ENCODE measurements at regions not wholly inside any gene's neighbourhood (a gene's known extent, or its start where the extent isn't known, plus 50 kb on each side); places are given as distances from the start of the nearest gene placed in this dataset.

- Histone ChIP-seq H3K27me3 (ENCODE audit: control insufficient read depth, insufficient read depth, low read length) (no peaks in the 10 kb centered on the region), H3K9ac (ENCODE audit: low read length) (no peak overlapping the region), H3K36me3 (ENCODE audit: control insufficient read depth, low read depth, low read length) (no peaks in the 10 kb centered on the region), H3K4me1 (ENCODE audit: control insufficient read depth, low read depth, low read length) (no peaks in the 10 kb centered on the region), H3K27ac (ENCODE audit: low read length) (no peak overlapping the region), H3K4me3 (ENCODE audit: low read length) (no peak overlapping the region), H3K9me3 (ENCODE audit: control insufficient read depth, low read depth, low read length) (no peaks in the 10 kb centered on the region)
These were observed 157.4 kb downstream of the OGFRL1 start for GRCh38 chr6:71446057-71446456.

- Histone ChIP-seq H3K4me1 (ENCODE audit: control insufficient read depth, low read depth, low read length) (no peaks in the 10 kb centered on the region), H3K36me3 (ENCODE audit: control insufficient read depth, low read depth, low read length) (no peaks in the 10 kb centered on the region), H3K4me3 (ENCODE audit: low read length) (no peak overlapping the region)
These were observed 157.9 kb downstream of the OGFRL1 start for GRCh38 chr6:71446470-71446869.

GRCh38 chr6:71452697-71453370, 164.2 kb downstream of the OGFRL1 start:
- Histone ChIP-seq H3K4me1 (ENCODE audit: control insufficient read depth, low read depth, low read length) (no peaks in the 10 kb centered on the region), H3K27ac (ENCODE audit: low read length) (no peak overlapping the region), H3K27me3 (ENCODE audit: control insufficient read depth, insufficient read depth, low read length) (no peaks in the 10 kb centered on the region), H3K9me3 (ENCODE audit: control insufficient read depth, low read depth, low read length) (no peaks in the 10 kb centered on the region), H3K4me3 (ENCODE audit: low read length) (no peak overlapping the region), H3K9ac (ENCODE audit: low read length) (no peak overlapping the region), H3K36me3 (ENCODE audit: control insufficient read depth, low read depth, low read length) (no peaks in the 10 kb centered on the region)

More at GRCh38 chr6:71446470-71446869, 157.9 kb downstream of the OGFRL1 start:
- H3K9ac ChIP-seq (ENCODE audit: low read length) = no peak overlapping the region
- no peaks in the 10 kb centered on the region for H3K27me3 ChIP-seq (ENCODE audit: control insufficient read depth, insufficient read depth, low read length)
- H3K9me3 ChIP-seq (ENCODE audit: control insufficient read depth, low read depth, low read length) = no peaks in the 10 kb centered on the region
- H3K27ac ChIP-seq (ENCODE audit: low read length) = no peak overlapping the region

GRCh38 chr6:71453371-71453706, 164.7 kb downstream of the OGFRL1 start:
- Histone ChIP-seq H3K36me3 (ENCODE audit: control insufficient read depth, low read depth, low read length) (no peaks in the 10 kb centered on the region), H3K27ac (ENCODE audit: low read length) (no peak overlapping the region), H3K4me1 (ENCODE audit: control insufficient read depth, low read depth, low read length) (no peaks in the 10 kb centered on the region), H3K4me3 (ENCODE audit: low read length) (no peak overlapping the region), H3K9ac (ENCODE audit: low read length) (no peak overlapping the region), H3K27me3 (ENCODE audit: control insufficient read depth, insufficient read depth, low read length) (no peaks in the 10 kb centered on the region), H3K9me3 (ENCODE audit: control insufficient read depth, low read depth, low read length) (no peaks in the 10 kb centered on the region)

GRCh38 chr6:71454056-71454455, 165.4 kb downstream of the OGFRL1 start:
- Histone ChIP-seq H3K9ac (ENCODE audit: low read length) (no peak overlapping the region), H3K4me3 (ENCODE audit: low read length) (no peak overlapping the region), H3K4me1 (ENCODE audit: control insufficient read depth, low read depth, low read length) (no peaks in the 10 kb centered on the region), H3K27ac (ENCODE audit: low read length) (no peak overlapping the region), H3K9me3 (ENCODE audit: control insufficient read depth, low read depth, low read length) (no peaks in the 10 kb centered on the region), H3K36me3 (ENCODE audit: control insufficient read depth, low read depth, low read length) (no peaks in the 10 kb centered on the region), H3K27me3 (ENCODE audit: control insufficient read depth, insufficient read depth, low read length) (no peaks in the 10 kb centered on the region)

- H3K4me3 ChIP-seq (ENCODE audit: low read length) = no peak overlapping the region
- H3K4me1 ChIP-seq (ENCODE audit: control insufficient read depth, low read depth, low read length) = no peaks in the 10 kb centered on the region
- H3K9me3 ChIP-seq (ENCODE audit: control insufficient read depth, low read depth, low read length) = no peaks in the 10 kb centered on the region
- H3K36me3 ChIP-seq (ENCODE audit: control insufficient read depth, low read depth, low read length) = no peaks in the 10 kb centered on the region
- no peak overlapping the region for H3K27ac ChIP-seq (ENCODE audit: low read length)
- no peak overlapping the region for H3K9ac ChIP-seq (ENCODE audit: low read length)
- H3K27me3 ChIP-seq (ENCODE audit: control insufficient read depth, insufficient read depth, low read length) = no peaks in the 10 kb centered on the region
These were observed 169.3 kb downstream of the OGFRL1 start for GRCh38 chr6:71457929-71458328.

GRCh38 chr6:71459162-71459561, 170.6 kb downstream of the OGFRL1 start:
- no peak overlapping the region for H3K27ac ChIP-seq (ENCODE audit: low read length)
- H3K4me3 ChIP-seq (ENCODE audit: low read length) = no peak overlapping the region
- no peak overlapping the region for H3K9ac ChIP-seq (ENCODE audit: low read length)
- no peaks in the 10 kb centered on the region for H3K27me3 ChIP-seq (ENCODE audit: control insufficient read depth, insufficient read depth, low read length)
- H3K36me3 ChIP-seq (ENCODE audit: control insufficient read depth, low read depth, low read length) = no peaks in the 10 kb centered on the region
- no peaks in the 10 kb centered on the region for H3K4me1 ChIP-seq (ENCODE audit: control insufficient read depth, low read depth, low read length)
- H3K9me3 ChIP-seq (ENCODE audit: control insufficient read depth, low read depth, low read length) = no peaks in the 10 kb centered on the region

GRCh38 chr6:71460933-71461332, 172.3 kb downstream of the OGFRL1 start:
- no peaks in the 10 kb centered on the region for H3K4me1 ChIP-seq (ENCODE audit: control insufficient read depth, low read depth, low read length)
- no peak overlapping the region for H3K9ac ChIP-seq (ENCODE audit: low read length)
- no peaks in the 10 kb centered on the region for H3K27me3 ChIP-seq (ENCODE audit: control insufficient read depth, insufficient read depth, low read length)
- no peak overlapping the region for H3K4me3 ChIP-seq (ENCODE audit: low read length)
- peaks cover 6% of the 10 kb centered on the region for H3K9me3 ChIP-seq (ENCODE audit: control insufficient read depth, low read depth, low read length)
- H3K36me3 ChIP-seq (ENCODE audit: control insufficient read depth, low read depth, low read length) = no peaks in the 10 kb centered on the region
- no peak overlapping the region for H3K27ac ChIP-seq (ENCODE audit: low read length)

- no peak overlapping the region for H3K27ac ChIP-seq (ENCODE audit: low read length)
- no peaks in the 10 kb centered on the region for H3K36me3 ChIP-seq (ENCODE audit: control insufficient read depth, low read depth, low read length)
- no peak overlapping the region for H3K4me3 ChIP-seq (ENCODE audit: low read length)
- no peaks in the 10 kb centered on the region for H3K27me3 ChIP-seq (ENCODE audit: control insufficient read depth, insufficient read depth, low read length)
- H3K4me1 ChIP-seq (ENCODE audit: control insufficient read depth, low read depth, low read length) = no peaks in the 10 kb centered on the region
- no peak overlapping the region for H3K9ac ChIP-seq (ENCODE audit: low read length)
- peaks cover 9% of the 10 kb centered on the region for H3K9me3 ChIP-seq (ENCODE audit: control insufficient read depth, low read depth, low read length)
These were observed 174.4 kb downstream of the OGFRL1 start for GRCh38 chr6:71463061-71463460.

GRCh38 chr6:71465096-71465495, 176.5 kb downstream of the OGFRL1 start:
- H3K9me3 ChIP-seq (ENCODE audit: control insufficient read depth, low read depth, low read length) = peaks cover 9% of the 10 kb centered on the region
- no peak overlapping the region for H3K4me3 ChIP-seq (ENCODE audit: low read length)
- no peak overlapping the region for H3K27ac ChIP-seq (ENCODE audit: low read length)
- no peaks in the 10 kb centered on the region for H3K4me1 ChIP-seq (ENCODE audit: control insufficient read depth, low read depth, low read length)
- no peaks in the 10 kb centered on the region for H3K36me3 ChIP-seq (ENCODE audit: control insufficient read depth, low read depth, low read length)
- H3K27me3 ChIP-seq (ENCODE audit: control insufficient read depth, insufficient read depth, low read length) = no peaks in the 10 kb centered on the region
- H3K9ac ChIP-seq (ENCODE audit: low read length) = no peak overlapping the region

GRCh38 chr6:71466362-71466761, 177.8 kb downstream of the OGFRL1 start:
- Histone ChIP-seq H3K27ac (ENCODE audit: low read length) (no peak overlapping the region), H3K9me3 (ENCODE audit: control insufficient read depth, low read depth, low read length) (peaks cover 9% of the 10 kb centered on the region), H3K9ac (ENCODE audit: low read length) (no peak overlapping the region), H3K4me1 (ENCODE audit: control insufficient read depth, low read depth, low read length) (no peaks in the 10 kb centered on the region), H3K4me3 (ENCODE audit: low read length) (no peak overlapping the region), H3K27me3 (ENCODE audit: control insufficient read depth, insufficient read depth, low read length) (no peaks in the 10 kb centered on the region), H3K36me3 (ENCODE audit: control insufficient read depth, low read depth, low read length) (no peaks in the 10 kb centered on the region)

GRCh38 chr6:71468038-71468437, 179.4 kb downstream of the OGFRL1 start:
- Histone ChIP-seq H3K27ac (ENCODE audit: low read length) (no peak overlapping the region), H3K27me3 (ENCODE audit: control insufficient read depth, insufficient read depth, low read length) (no peaks in the 10 kb centered on the region), H3K4me3 (ENCODE audit: low read length) (no peak overlapping the region), H3K36me3 (ENCODE audit: control insufficient read depth, low read depth, low read length) (no peaks in the 10 kb centered on the region), H3K9me3 (ENCODE audit: control insufficient read depth, low read depth, low read length) (peaks cover 9% of the 10 kb centered on the region), H3K4me1 (ENCODE audit: control insufficient read depth, low read depth, low read length) (no peaks in the 10 kb centered on the region), H3K9ac (ENCODE audit: low read length) (no peak overlapping the region)

Measured in iPS-18a (cell line).